Neural progenitor cell (in vitro differentiated cells): ENCODE measurements at regions not wholly inside any gene's neighbourhood (a gene's known extent, or its start where the extent isn't known, plus 50 kb on each side); places are given as distances from the start of the nearest gene placed in this dataset.

Experiments
- EZH2 ChIP-seq: fragments of 200-600 bp; sonication (generic); IDR thresholded peaks from 2 replicates; pipeline ENCODE4 v1.6.1; 2017; ENCODE audit warnings: antibody characterized with exemption, mild to moderate bottlenecking, moderate library complexity
- TF ChIP-seq, protein P1 (sequence below): fragments of 200-600 bp; sonication (generic); IDR thresholded peaks from 2 replicates; pipeline ENCODE4 v1.5.1; 2017; ENCODE audit warnings: antibody characterized with exemption, mild to moderate bottlenecking

DNA sequence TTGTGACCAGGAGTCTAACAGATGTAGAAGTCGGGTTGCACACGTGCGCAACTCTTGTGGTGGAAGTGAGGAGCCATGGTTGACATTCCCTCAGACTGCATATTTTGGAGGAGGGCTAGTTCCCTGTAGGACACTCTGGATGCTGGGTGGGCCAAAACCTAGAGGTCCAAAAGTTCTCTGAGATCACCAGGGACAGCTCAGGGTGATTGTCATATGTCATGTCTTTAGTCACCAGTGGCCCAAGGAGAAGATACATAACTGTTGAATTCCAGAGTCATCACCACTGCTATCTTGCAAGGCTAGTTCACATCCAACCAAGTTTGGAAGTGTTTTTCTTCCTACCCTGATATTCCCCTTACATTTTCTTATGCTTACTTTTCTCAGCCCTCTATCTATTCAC lies 95.2 kb upstream of the C3orf80 start:
- TF ChIP-seq, protein P1, sequence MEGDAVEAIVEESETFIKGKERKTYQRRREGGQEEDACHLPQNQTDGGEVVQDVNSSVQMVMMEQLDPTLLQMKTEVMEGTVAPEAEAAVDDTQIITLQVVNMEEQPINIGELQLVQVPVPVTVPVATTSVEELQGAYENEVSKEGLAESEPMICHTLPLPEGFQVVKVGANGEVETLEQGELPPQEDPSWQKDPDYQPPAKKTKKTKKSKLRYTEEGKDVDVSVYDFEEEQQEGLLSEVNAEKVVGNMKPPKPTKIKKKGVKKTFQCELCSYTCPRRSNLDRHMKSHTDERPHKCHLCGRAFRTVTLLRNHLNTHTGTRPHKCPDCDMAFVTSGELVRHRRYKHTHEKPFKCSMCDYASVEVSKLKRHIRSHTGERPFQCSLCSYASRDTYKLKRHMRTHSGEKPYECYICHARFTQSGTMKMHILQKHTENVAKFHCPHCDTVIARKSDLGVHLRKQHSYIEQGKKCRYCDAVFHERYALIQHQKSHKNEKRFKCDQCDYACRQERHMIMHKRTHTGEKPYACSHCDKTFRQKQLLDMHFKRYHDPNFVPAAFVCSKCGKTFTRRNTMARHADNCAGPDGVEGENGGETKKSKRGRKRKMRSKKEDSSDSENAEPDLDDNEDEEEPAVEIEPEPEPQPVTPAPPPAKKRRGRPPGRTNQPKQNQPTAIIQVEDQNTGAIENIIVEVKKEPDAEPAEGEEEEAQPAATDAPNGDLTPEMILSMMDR = no peak
- no peak for TF ChIP-seq EZH2
